GM12878 (cell line): ENCODE measurements at regions not wholly inside any gene's neighbourhood (a gene's known extent, or its start where the extent isn't known, plus 50 kb on each side); places are given as distances from the start of the nearest gene placed in this dataset.

Experiments
- BRCA1 ChIP-seq: IDR thresholded peaks from 2 replicates; pipeline ENCODE4 v1.6.1; 2011; ENCODE audit warnings: low read depth, low read length, improper control_type of control experiment
- CBFB ChIP-seq: IDR thresholded peaks from 2 replicates; pipeline ENCODE4 v1.6.1; 2016; ENCODE audit warnings: antibody characterized with exemption, low read depth
- CTCF ChIP-seq, 3 experiments: IDR thresholded peaks in 2 of 3; conservative IDR thresholded peaks in 1 of 3; 2 replicates each; pipeline ENCODE4 v1.5.1; 2011; ENCODE audit warnings: low read depth in 3 of 3, low read length in 3 of 3, mild to moderate bottlenecking in 3 of 3, control low read depth in 2 of 3, moderate library complexity in 2 of 3, inconsistent platforms in 1 of 3, mixed read lengths in 1 of 3; ENCODE audit not compliant: control insufficient read depth in 2 of 3, insufficient read depth in 1 of 3; ENCODE audit errors: extremely low read depth in 1 of 3
- EP300 ChIP-seq, 2 experiments: fragments of 150-350 bp in 1 of 2; IDR thresholded peaks; 2 replicates each; pipeline ENCODE4 v1.6.1; 2011 to 2012; ENCODE audit warnings: low read depth in 2 of 2, low read length in 2 of 2, borderline replicate concordance in 1 of 2, improper control_type of control experiment in 1 of 2, inconsistent platforms in 1 of 2; ENCODE audit not compliant: control insufficient read depth in 1 of 2
- FOXM1 ChIP-seq: IDR thresholded peaks from 2 replicates; pipeline ENCODE4 v1.6.1; 2012; ENCODE audit warnings: low read depth, mild to moderate bottlenecking, inconsistent platforms, low read length, moderate library complexity
- MAX ChIP-seq: IDR thresholded peaks from 2 replicates; pipeline ENCODE4 v1.6.1; 2012; ENCODE audit warnings: low read depth, low read length, improper control_type of control experiment
- POLR2A ChIP-seq: IDR thresholded peaks from 2 replicates; pipeline ENCODE4 v1.6.1; 2011; ENCODE audit warnings: low read depth, mild to moderate bottlenecking, low read length
- TF ChIP-seq, protein P1 (sequence below): fragments of 450-650 bp; IDR thresholded peaks from 2 replicates; pipeline ENCODE4 v1.6.1; 2018; ENCODE audit warnings: borderline replicate concordance, mild to moderate bottlenecking; ENCODE audit not compliant: partially characterized antibody

DNA sequence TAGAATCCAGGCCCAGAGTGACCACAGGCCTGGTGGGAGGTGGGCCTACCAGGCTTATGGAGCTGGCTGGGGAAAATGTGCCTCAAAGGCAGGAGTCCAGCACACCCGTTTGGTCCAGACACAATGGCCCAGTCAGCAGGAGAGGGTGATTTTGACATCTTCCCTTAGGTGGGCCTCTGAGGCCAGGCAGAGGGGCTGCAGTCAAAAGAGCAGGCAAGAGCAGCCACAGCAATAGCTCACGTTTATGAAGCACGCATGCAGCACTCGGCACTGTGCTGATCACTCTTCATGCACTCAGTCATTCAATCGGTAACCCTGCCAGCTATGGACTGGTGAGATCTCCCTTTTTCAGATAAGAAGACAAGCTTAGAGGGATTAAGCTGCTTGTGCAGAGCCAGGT is 146.8 kb downstream of the LRIG2 start:
- TF ChIP-seq CTCF (IDR thresholded peaks at IDR 0.05 in 2 of 3, conservative IDR thresholded peaks at IDR 0.05 in 1 of 3; ENCODE audit: control insufficient read depth in 2 of 3, extremely low read depth in 1 of 3, insufficient read depth in 1 of 3, low read depth in 3 of 3, low read length in 3 of 3) (no peak), BRCA1 (no peak), EP300 (IDR thresholded peaks at IDR 0.05; ENCODE audit: borderline replicate concordance in 1 of 2, control insufficient read depth in 1 of 2, low read depth in 2 of 2, low read length in 2 of 2) (no peak), POLR2A (no peak), FOXM1 (no peak), MAX (no peak), CBFB (no peak)
- TF ChIP-seq, protein P1, sequence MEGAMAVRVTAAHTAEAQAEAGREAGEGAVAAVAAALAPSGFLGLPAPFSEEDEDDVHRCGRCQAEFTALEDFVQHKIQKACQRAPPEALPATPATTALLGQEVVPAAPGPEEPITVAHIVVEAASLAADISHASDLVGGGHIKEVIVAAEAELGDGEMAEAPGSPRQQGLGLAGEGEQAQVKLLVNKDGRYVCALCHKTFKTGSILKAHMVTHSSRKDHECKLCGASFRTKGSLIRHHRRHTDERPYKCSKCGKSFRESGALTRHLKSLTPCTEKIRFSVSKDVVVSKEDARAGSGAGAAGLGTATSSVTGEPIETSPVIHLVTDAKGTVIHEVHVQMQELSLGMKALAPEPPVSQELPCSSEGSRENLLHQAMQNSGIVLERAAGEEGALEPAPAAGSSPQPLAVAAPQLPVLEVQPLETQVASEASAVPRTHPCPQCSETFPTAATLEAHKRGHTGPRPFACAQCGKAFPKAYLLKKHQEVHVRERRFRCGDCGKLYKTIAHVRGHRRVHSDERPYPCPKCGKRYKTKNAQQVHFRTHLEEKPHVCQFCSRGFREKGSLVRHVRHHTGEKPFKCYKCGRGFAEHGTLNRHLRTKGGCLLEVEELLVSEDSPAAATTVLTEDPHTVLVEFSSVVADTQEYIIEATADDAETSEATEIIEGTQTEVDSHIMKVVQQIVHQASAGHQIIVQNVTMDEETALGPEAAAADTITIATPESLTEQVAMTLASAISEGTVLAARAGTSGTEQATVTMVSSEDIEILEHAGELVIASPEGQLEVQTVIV, result no peak
